GM23248 (cell line): ENCODE measurements at regions not wholly inside any gene's neighbourhood (a gene's known extent, or its start where the extent isn't known, plus 50 kb on each side); places are given as distances from the start of the nearest gene placed in this dataset.

ENCODE experiments used
- DNase-seq: peaks from one replicate; pipeline ENCODE4 v3.0.0-alpha.2; 2015
- H2AFZ ChIP-seq: fragments of 200-600 bp; sonication (generic); 2 replicates; pipeline ENCODE4 v1.6.1; 2016; ENCODE audit warnings: antibody characterized with exemption
- H3F3A ChIP-seq: fragments of 200-600 bp; sonication (generic); 2 replicates; pipeline ENCODE4 v1.6.1; 2016; ENCODE audit warnings: mild to moderate bottlenecking, antibody characterized with exemption, mixed run types; ENCODE audit not compliant: insufficient read depth
- H3K27ac ChIP-seq: fragments of 200-600 bp; sonication (generic); 2 replicates; pipeline ENCODE4 v1.5.1; 2016; ENCODE audit warnings: mild to moderate bottlenecking
- H3K27me3 ChIP-seq: fragments of 200-600 bp; sonication (generic); replicated peaks from 2 replicates; pipeline ENCODE4 v1.6.1; 2016; ENCODE audit warnings: mild to moderate bottlenecking; ENCODE audit not compliant: insufficient read depth
- H3K36me3 ChIP-seq: fragments of 200-600 bp; sonication (generic); 2 replicates; pipeline ENCODE4 v1.6.1; 2016; ENCODE audit warnings: low read depth, mild to moderate bottlenecking
- H3K4me1 ChIP-seq: fragments of 200-600 bp; sonication (generic); 2 replicates; pipeline ENCODE4 v1.6.1; 2016; ENCODE audit warnings: mild to moderate bottlenecking; ENCODE audit not compliant: insufficient read depth
- H3K4me2 ChIP-seq: fragments of 200-600 bp; sonication (generic); one replicate; pipeline ENCODE4 v1.6.1; 2016; ENCODE audit warnings: mild to moderate bottlenecking; ENCODE audit not compliant: unreplicated experiment
- H3K4me3 ChIP-seq: fragments of 200-600 bp; sonication (generic); 2 replicates; pipeline ENCODE4 v1.5.1; 2016; ENCODE audit warnings: mild to moderate bottlenecking
- H3K79me2 ChIP-seq: fragments of 200-600 bp; sonication (generic); 2 replicates; pipeline ENCODE4 v1.6.1; 2016; ENCODE audit warnings: mild to moderate bottlenecking; ENCODE audit not compliant: insufficient read depth
- H3K9ac ChIP-seq: fragments of 200-600 bp; sonication (generic); 2 replicates; pipeline ENCODE4 v1.6.1; 2016; ENCODE audit warnings: mild to moderate bottlenecking
- H3K9me2 ChIP-seq: fragments of 200-600 bp; sonication (generic); 2 replicates; pipeline ENCODE4 v1.6.1; 2016; ENCODE audit warnings: mixed run types, mild to moderate bottlenecking, moderate library complexity; ENCODE audit not compliant: insufficient read depth
- H3K9me3 ChIP-seq: fragments of 200-600 bp; sonication (generic); one replicate; pipeline ENCODE4 v1.6.1; 2017; ENCODE audit warnings: low read depth
- H4K20me1 ChIP-seq: fragments of 200-600 bp; sonication (generic); 2 replicates; pipeline ENCODE4 v1.6.0; 2016; ENCODE audit not compliant: insufficient read depth
- EZH2 ChIP-seq: fragments of 200-600 bp; sonication (generic); IDR thresholded peaks from 2 replicates; pipeline ENCODE4 v1.6.1; 2018; ENCODE audit warnings: antibody characterized with exemption, mild to moderate bottlenecking; ENCODE audit not compliant: insufficient read depth, poor library complexity, severe bottlenecking
- EZH2phosphoT487 ChIP-seq: fragments of 200-600 bp; sonication (generic); IDR thresholded peaks from 2 replicates; pipeline ENCODE4 v1.6.1; 2018; ENCODE audit warnings: antibody characterized with exemption, moderate library complexity, mild to moderate bottlenecking, low read depth; ENCODE audit not compliant: insufficient read depth
- WGBS, 2 experiments: methylation state at CpG; one replicate each; pipeline ENCODE4 v1.1.6; 2015 to 2017; ENCODE audit warnings: low lambda C conversion rate in 2 of 2, low coverage in 1 of 2; ENCODE audit errors: missing lambda C conversion rate in 2 of 2; 5-methylcytosine and 5-hydroxymethylcytosine counted together
- in situ Hi-C: fragments of 300-500 bp; cut with MboI; formaldehyde crosslinking; loops from 2 replicates; pipeline ENCODE4 v1.15.0; 2020

- H3K4me2 ChIP-seq, result no peak overlapping the region
- no peak overlapping the region for H3K27ac ChIP-seq
- no peak for DNase-seq
- peaks cover 10% of the 10 kb centered on the region; the same call in 1 of the 2 replicates for H3F3A ChIP-seq
- no peak overlapping the region for H3K9ac ChIP-seq
- H4K20me1 ChIP-seq, result peaks cover 7% of the 10 kb centered on the region; the same call in 1 of the 2 replicates
- peaks cover 94% of the 10 kb centered on the region for H3K79me2 ChIP-seq
- H3K27me3 ChIP-seq, result no peaks in the 10 kb centered on the region
- no peak overlapping the region for H2AFZ ChIP-seq
- no peaks in the 10 kb centered on the region for H3K9me3 ChIP-seq
- H3K9me2 ChIP-seq, result no peaks in the 10 kb centered on the region
- peaks cover 3% of the 10 kb centered on the region; the same call in 1 of the 2 replicates for H3K4me1 ChIP-seq
- no peak overlapping the region for H3K4me3 ChIP-seq
- H3K36me3 ChIP-seq, result no peaks in the 10 kb centered on the region; the same call in 1 of the 2 replicates
- TF ChIP-seq EZH2phosphoT487, result no peak
- no peak for TF ChIP-seq EZH2
- in situ Hi-C loops, result no loop called here
- 91% methylated on average over 2 of the region's 2 CpGs for WGBS, 2 experiments
Observed at GRCh38 chr6:4010048-4010447, 68.9 kb downstream of the FAM217A start.

GRCh38 chr6:4010689-4011090, 68.2 kb downstream of the FAM217A start:
- peaks cover 7% of the 10 kb centered on the region; the same call in 1 of the 2 replicates for H4K20me1 ChIP-seq
- no peak overlapping the region for H3K4me2 ChIP-seq
- H2AFZ ChIP-seq, result no peak overlapping the region
- no peaks in the 10 kb centered on the region; the same call in 1 of the 2 replicates for H3K36me3 ChIP-seq
- no peak overlapping the region for H3K27ac ChIP-seq
- H3K9me2 ChIP-seq, result no peaks in the 10 kb centered on the region
- H3K9me3 ChIP-seq, result no peaks in the 10 kb centered on the region
- peaks cover 94% of the 10 kb centered on the region for H3K79me2 ChIP-seq
- in situ Hi-C loops, result no loop called here
- no peak overlapping the region for H3K9ac ChIP-seq
- no peak overlapping the region for H3K4me3 ChIP-seq
- no peak for DNase-seq
- TF ChIP-seq EZH2 (no peak), EZH2phosphoT487 (no peak)
- H3K4me1 ChIP-seq, result peaks cover 3% of the 10 kb centered on the region; the same call in 1 of the 2 replicates
- WGBS, 2 experiments, result 86 to 91% methylated on average over 3 of the region's 3 CpGs
- H3K27me3 ChIP-seq, result no peaks in the 10 kb centered on the region
- H3F3A ChIP-seq, result peaks cover 10% of the 10 kb centered on the region; the same call in 1 of the 2 replicates

- 87 to 88% methylated on average over 2 of the region's 2 CpGs for WGBS, 2 experiments
- H3K4me2 ChIP-seq, result no peak overlapping the region
- in situ Hi-C loops, result no loop called here
- peaks cover 18% of the 10 kb centered on the region for H3F3A ChIP-seq
- H3K79me2 ChIP-seq, result peaks cover 95% of the 10 kb centered on the region
- no peaks in the 10 kb centered on the region; the same call in 1 of the 2 replicates for H3K36me3 ChIP-seq
- TF ChIP-seq EZH2phosphoT487, result no peak
- no peak for TF ChIP-seq EZH2
- peaks cover 11% of the 10 kb centered on the region for H3K4me1 ChIP-seq
- no peak overlapping the region for H3K4me3 ChIP-seq
- no peaks in the 10 kb centered on the region for H3K9me2 ChIP-seq
- no peak overlapping the region for H3K9ac ChIP-seq
- no peak overlapping the region for H2AFZ ChIP-seq
- no peak for DNase-seq
- H3K9me3 ChIP-seq, result no peaks in the 10 kb centered on the region
- peaks cover 7% of the 10 kb centered on the region; the same call in 1 of the 2 replicates for H4K20me1 ChIP-seq
- no peaks in the 10 kb centered on the region for H3K27me3 ChIP-seq
- H3K27ac ChIP-seq, result no peak overlapping the region
Observed at GRCh38 chr6:4012826-4013225, 66.1 kb downstream of the FAM217A start.

GRCh38 chr6:4017058-4017739, 61.7 kb downstream of the FAM217A start:
- Histone ChIP-seq H3K9me2 (no peaks in the 10 kb centered on the region), H3F3A (peaks cover 25% of the 10 kb centered on the region), H3K4me2 (peak overlapping the region; percentile 86), H3K9ac (peak overlapping the region; percentile 93), H3K4me3 (peak overlapping the region; percentile 83), H3K36me3 (no peaks in the 10 kb centered on the region), H3K79me2 (peaks cover 87% of the 10 kb centered on the region), H3K27ac (peak overlapping the region; percentile 93), H3K9me3 (no peaks in the 10 kb centered on the region), H3K27me3 (no peaks in the 10 kb centered on the region), H4K20me1 (peaks cover 2% of the 10 kb centered on the region; the same call in 1 of the 2 replicates), H3K4me1 (peaks cover 14% of the 10 kb centered on the region), H2AFZ (peak overlapping the region; percentile 87)
- TF ChIP-seq EZH2 (no peak), EZH2phosphoT487 (no peak)
- peak; percentile 27 for DNase-seq
- in situ Hi-C loops, result no loop called here
- 0 to 7% methylated on average over 2 of the region's 2 CpGs for WGBS, 2 experiments
